GM21723 (cell line): ENCODE measurements at regions not wholly inside any gene's neighbourhood (a gene's known extent, or its start where the extent isn't known, plus 50 kb on each side); places are given as distances from the start of the nearest gene placed in this dataset.
"Not testable (repeated sequence)": the region's sequence is repeated elsewhere in the genome, so short reads cannot be mapped to it uniquely, and the experiment has no call there.

Source experiments
- ATAC-seq: cut with Tn5 transposase; IDR thresholded peaks from one replicate; pipeline ENCODE4 v1.9.1; 2021; ENCODE audit warnings: mild to moderate bottlenecking, moderate library complexity; ENCODE audit not compliant: unreplicated experiment

DNA sequence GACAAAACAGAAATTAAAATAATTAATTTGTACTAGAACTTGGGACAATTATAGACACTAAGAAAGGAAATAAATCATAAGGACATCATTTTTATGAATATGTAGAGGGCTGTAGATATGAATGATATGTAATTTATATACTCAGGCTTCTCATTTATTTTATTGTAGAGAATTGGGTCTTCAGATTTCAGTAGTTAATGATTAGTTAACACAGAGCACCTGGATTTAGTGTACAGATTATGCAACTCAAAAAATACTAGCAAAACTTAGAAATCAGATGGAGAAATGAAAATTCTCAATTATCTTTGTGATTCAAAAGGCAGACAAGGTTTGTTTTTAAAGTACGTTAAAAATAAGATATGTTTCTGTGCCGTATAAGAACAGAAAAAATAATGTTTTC is 1311.7 kb upstream of the SLC39A10 start:
- ATAC-seq: no peak

DNA sequence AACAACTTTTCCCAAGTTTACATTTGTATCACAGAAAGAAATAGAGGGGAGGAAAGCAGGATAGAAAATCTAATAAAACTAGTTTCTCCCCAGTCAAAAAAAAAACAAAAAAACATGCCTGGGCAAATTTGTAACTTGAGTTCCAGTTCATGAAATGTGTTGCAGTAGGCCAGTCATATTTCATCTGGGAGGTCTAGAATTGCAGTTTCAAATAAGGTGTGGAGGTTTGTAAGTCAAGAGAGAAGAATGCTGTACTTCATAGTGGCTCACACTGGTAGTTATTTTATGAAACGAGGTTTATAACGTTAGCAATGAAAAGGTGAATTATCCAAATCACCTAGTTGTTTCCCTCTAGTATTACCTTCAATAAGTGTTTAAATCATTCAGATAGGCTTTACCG is 1313.9 kb upstream of the SLC39A10 start:
- ATAC-seq: no peak

DNA sequence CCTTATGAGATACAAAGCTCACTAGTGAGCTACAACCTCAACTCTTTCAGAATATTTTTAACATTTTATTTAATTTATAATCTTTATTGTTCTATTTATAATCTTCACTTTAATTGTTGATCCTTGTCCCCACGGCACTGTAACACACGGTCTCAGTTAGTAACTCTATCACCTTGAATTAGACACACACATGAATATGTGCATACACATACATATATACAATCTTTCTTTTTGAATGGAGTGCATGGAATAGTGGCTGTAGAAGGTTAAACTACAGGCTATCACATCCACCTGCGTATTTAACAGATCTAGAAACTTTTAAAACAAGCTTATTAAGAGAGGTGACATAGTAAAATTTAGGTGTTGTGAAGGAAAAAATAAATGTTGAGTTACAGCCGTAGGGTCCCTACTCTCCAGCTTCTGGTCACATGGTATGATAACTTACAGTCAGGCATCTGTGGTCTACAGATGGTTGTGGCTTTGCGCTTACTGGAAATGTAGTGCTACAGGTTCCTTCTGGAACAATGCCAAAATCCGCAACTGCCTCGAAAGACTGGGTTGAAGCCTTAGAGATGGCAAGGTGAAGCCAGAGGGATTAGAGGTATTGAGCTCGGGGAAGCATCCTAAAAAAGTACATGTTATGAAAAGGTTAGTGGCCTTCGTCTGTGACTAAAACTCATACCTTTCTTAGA is 1324.1 kb upstream of the SLC39A10 start:
- ATAC-seq: no peak

DNA sequence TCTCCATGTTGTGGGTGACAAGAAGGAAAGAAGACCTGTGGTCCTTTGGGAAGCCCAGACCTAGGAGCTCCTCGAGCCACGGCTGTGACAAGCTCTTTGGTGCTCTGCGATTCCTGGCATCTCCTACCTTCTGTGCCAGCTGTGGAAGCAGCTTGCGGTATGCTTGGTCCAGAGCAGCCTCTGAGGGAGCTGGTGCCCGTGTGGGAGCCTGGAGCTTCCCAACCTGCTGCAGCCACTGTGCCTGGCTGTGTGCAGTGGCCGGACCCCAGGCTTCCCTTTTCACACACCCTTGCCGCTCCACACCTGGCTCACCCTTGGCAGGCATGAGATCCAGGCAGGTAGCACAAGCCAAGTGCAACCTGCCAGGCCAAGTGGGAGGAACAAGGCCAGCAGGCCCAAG is 1328.6 kb upstream of the SLC39A10 start:
- no peak for ATAC-seq

DNA sequence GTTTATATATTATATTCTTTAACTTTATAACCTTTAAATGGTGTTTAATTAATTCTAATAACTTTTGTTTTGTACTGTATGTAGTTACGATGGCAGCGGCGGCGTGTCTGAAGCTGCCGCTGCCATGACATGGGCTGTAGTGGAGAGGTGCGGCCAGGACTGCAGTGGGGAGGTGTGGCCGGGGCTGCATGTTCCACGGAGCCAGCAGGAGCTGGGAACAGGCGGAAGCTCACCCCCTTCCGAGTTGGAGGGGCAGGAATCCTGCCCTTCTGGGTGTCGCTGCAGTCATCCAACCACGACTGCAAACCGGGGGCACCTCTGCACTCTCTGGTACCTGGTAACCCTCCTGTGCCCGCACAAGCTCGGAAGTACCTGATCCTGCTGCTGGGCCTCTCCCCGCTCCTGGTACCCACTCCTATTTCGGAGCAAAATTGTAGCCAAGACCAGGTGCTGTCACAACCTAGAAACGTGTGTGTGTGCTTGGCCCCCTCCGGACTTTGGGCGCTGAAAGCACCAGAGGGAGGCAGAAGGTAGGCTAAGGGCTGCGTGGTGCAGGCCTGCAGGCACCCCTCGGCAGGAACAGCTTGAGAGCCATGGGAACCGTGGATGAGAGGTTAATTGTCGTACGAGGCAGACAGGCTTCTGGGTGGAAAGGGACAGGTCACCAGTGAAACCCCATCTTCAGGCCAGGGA is 1329.7 kb upstream of the SLC39A10 start:
- ATAC-seq: no peak

DNA sequence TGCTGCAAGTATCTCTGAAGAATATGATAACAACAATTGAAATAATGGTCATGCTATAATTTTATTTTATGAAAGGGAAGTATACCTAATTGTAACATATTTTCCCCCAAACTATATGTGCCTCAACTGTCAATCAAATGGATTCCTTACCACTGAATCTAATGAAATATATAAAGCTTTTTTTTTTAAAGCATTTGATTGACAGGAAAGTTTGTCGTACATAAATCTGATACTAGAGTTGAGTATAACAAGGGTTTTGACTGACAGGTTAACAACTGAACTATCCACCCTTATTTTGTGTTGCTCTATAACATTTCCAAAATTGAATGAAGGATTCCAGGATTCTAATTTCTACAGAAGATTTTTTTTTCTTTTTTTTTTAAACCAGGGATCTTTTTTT is 1333.3 kb upstream of the SLC39A10 start:
- no peak for ATAC-seq

DNA sequence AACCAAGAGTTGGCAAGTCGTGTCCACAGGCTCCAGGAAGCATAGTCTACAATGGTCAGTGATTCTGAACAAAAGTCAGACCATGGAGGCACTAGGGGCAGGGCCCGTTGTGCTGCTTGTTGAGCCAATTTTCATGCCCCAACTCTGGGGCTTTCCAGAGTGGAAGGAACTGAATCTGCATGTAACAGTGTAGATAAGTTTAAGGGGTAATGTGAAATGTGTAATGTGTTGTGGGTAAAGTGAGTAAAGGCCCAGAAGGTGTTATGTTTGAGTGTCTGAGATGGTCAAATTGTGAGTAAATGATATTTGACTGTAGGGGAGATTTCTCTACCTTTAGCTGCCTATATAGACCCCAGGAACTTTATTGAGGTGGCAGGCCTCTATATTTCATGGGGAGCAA is 1336.5 kb upstream of the SLC39A10 start:
- ATAC-seq: no peak

DNA sequence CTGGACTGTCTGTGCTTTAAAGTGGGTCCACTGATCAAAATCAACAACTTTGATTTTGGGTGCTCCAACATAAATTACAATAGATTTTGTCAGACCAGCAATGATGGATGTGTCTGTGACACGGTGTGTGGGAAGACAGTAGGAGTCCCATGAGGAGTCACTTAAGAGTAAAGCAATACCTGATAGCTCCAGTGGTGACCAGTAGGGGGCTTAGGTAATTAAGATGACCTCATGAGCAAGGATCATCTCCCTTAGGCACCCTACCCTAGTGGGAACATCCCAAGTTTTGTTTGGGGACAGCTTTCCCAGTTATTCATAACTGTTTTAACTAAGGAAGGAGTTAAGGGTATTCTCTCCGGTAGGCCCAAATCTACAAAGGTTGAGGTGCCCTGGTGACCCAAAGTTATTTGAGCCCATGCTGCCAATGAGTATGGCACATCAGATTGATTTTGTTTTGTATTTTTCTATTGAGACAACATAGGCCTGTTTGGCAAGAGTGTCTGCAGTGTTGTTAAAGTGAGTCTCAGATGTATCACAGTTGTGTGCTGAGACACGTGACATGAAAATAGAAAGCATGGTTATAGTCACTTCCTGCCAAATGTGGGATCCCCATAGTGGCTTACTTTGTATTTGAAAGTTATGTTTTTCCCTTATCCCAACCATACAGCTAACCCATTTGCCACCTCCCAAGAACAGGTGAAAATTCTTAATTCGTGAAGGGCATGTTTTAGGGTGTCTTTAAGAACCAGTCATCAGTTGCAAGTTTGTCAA is 1337.6 kb upstream of the SLC39A10 start:
- peak; percentile 75 for ATAC-seq

DNA sequence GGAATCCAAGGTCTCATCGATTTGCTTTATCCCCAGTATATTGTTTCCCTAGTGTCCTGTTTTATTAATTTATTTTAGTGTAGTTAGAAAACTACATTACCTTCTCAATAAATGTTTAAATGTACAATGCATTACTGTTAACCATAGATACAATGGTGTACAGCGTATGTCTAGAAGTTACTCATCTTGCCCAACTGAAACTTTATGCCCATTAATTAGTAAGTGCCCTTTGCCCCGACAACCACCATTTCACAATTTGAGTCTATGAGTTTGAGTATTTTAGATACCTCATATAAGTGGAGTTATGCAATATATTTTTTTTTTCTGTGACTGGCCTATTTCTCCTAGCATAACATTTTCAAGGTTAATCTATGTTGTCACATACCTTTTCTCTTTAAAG is 1343.0 kb upstream of the SLC39A10 start:
- no peak for ATAC-seq

DNA sequence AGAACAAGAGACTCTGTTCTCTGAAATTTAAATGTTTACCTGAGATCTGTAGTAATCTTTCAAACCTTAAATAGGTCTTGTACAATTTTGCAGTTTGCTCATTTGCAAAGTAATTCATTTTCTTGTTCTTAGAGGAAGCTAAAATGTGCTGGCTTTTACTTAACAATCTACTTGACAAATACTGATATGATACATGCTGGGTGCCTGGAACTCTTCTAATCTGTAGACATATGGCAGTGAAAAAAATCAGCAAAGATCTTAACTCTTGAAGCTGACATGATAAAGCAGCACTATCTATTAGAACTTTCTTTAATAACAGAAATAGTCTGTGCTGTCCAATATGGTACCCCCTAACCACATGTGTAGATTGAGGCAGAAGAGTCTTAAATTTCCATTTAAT is 1352.8 kb upstream of the SLC39A10 start:
- no peak for ATAC-seq

DNA sequence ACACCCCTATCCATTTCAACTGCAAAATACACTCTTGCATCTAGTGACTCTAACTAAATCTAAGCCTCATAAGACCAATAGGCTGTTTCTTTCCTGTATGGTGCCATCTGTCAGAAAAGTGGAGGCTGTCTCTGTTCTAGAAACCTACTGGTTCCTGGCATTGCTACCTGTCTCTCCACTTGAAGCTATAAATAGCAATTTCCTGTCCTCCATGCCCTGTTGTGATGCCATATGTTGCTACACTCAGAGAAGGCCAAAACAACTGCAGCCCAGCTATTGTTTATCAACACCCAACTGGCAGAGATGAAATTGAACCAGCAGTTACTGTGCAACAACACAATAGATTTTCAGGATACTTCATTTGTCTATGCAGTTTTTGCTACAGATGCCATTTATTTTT is 1355.1 kb upstream of the SLC39A10 start:
- no peak for ATAC-seq

DNA sequence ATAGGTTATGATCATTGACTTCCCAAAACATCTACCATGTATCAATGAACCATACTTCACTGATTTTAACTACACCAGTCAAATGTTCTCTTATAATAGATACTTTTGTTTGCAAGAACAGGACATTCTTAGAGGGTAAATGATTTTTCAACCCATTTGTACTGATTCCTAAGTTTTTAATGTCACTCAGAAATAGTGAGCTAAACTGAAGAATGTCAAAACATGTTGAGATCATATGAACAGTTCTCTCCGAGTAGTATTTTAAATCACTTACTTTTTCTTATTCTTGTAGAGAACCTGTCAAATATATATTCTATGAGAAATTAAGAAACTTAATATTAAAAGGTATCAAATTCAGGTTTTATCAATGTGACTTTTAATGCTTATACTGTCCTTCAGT is 1362.9 kb upstream of the SLC39A10 start:
- ATAC-seq: no peak

DNA sequence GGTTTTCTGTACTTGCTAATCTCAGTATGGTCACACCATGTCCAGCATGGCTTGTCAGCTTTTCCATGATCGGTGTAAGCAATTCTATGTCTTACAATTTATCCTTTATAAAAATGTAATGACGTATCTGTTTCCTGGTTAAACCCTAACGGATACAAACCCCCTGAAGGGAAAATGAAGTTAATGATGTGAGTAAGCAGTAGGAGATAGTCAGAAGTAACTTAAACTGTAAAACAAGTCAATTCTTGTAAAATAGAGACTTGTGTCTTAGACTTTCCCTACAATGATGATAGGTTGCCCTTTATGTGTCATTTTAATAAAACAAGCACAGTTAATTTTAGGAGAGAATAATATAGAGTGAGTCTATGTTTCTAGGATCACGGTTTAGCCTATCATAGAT is 1365.9 kb upstream of the SLC39A10 start:
- no peak for ATAC-seq

DNA sequence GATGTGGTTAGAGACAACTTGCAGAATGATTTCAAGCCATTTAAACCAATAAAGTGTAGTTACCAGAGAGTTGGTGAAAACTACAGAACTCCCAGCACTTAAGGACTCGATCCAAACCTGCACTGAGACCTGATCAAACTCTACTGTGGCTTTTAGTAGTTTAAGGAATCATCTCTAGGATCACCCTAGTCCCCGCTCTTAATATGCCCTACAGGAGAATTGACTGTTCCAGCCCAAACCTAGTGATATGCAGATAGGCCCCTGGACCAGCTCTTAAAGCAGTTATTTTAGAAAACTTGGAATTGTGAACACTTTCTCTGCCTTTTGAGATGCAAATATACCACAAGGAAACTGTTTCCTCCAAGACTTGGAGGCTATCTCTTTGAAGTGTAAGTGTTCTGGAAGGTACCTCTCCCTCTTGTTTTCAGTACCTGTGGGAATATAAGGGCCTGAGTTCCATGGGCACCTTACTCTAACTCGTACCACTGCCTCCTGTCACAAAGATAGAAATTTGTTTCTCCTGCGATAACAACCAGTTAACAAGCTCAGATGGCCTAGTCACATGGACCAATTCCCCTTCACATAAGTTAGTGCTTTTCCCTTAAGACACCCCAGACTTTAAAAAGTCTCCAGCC is 1367.2 kb upstream of the SLC39A10 start:
- ATAC-seq: no peak

DNA sequence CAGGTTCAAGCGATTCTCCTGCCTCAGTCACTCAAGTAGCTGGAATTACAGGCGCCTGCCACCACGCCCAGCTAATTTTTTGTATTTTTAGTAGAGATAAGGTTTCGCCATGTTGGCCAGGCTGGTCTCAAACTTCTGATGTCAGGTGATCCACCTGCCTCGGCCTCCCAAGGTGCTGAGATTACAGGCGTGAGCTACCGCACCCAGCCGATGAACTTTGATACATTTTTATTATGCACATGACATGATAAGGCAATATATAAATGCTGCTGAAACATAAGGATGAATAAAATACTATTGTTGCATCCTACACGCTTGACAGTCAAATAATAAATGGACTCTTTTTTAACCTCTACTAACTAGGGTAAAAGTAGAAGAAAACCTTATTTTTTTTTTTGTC is 1380.4 kb upstream of the SLC39A10 start:
- ATAC-seq: not testable (repeated sequence)

DNA sequence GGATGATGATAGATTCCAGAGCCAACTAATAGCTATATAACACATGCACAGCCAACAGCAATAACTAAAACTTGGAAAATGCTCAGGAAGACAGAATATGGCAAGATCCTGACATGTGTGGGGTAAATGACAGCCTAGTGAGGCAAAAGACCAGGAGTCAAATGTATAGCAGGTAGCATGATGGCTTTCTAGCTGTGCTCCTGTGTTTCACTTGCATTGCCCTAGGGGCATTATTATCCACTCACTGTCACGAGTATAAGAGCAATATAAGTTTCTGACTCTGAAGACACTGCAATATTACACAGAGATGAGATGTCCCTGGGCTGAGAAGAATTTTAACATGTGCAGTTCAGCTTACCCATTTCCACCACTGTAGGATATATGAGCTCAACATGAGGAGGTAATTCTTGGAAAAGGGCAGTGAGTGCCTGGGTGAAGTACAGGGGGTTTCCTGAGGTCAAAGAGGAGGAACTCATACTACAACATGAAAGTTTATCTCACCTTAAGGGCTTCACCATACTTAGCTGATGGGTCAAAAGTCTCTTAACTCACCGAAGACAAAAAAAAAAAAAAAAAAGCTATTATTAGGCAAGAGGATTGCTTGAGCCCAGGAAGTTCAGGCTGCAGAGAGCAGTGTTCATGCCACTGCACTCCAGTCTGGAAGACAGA is 1385.6 kb upstream of the SLC39A10 start:
- no peak for ATAC-seq

DNA sequence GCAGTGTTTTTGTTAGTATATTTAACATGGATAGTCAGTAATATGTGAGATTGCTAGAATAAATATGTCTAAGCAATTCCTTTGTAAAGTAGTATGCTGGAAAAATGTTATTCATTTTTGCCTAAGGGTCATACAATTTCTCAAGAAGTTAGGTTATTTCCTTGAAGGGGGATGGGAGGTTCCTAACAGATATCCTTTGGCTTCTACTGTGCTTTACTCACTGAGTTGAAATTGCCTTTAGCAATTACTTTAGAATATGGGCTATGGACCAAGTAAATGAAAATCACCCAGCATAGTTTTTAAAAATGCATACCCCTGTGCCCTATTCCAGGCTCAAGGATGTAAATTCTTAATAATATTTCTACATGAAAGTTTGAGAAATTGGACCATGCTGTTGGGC is 1386.4 kb upstream of the SLC39A10 start:
- no peak for ATAC-seq

DNA sequence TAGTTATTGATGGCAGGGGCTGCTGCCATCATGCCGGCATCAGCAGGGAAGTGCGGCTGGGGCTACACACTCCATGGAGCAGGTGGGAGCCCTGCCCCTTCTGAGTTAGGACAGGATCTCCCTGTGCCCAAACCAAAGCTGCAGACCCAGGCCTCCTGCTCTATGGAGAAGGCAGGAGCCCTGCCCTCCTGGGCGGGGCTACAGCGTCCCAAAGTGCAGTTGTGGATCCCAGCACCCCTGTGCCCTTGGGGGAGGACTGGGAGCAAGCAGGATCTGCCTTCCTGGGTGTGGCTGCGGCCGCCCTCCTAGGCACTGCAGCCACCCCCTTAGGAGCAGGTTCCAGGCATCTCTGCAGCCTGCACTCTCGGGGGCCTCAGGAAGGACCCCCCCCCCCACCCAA is 1392.4 kb upstream of the SLC39A10 start:
- no peak for ATAC-seq

DNA sequence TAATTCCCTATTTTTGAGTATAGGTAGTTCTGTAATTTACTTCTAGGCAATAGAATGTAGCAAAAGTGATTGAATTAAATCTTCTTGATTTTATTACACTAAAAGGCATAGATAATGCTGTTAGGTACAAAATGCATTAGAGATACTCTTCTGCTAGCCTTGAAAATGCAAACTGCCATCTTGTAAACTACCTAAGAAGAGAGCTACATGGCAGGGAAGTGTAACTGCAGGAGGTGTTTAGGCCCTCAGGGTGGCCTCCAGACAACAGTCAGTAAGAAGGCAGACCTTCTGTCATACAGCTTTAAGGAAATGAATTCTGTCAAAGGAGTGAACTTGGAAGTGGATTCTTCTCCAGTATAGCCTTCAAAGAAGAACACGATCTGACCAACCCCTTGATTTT is 1396.8 kb upstream of the SLC39A10 start:
- no peak for ATAC-seq

DNA sequence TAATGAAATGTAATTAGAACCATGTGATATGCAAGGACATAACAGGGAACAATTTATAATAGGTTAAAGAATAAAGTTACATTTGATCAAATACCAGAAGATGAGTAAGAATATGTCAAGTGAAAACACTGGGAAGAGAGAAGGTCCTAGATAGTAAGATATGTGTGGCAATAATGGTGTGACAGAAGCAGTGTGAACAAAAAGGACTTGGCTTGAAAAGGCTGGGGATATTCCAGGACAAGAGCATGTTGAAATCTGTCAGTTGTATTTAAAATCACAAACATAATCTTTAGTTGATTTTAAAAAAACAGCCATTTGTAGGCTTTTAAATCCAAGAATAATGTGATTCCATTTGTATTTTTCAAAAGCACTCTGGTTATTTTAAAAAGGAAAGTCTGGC is 1399.9 kb upstream of the SLC39A10 start:
- ATAC-seq: no peak
